Choroid plexus epithelial cell (primary cell): ENCODE measurements at regions not wholly inside any gene's neighbourhood (a gene's known extent, or its start where the extent isn't known, plus 50 kb on each side); places are given as distances from the start of the nearest gene placed in this dataset.

ENCODE experiments used
- DNase-seq: peaks from one replicate; pipeline ENCODE4 v3.0.0-alpha.2; 2010; ENCODE audit warnings: low read depth
- H3K4me3 ChIP-seq: 2 replicates; pipeline ENCODE4 v1.5.1; 2011; ENCODE audit warnings: low read depth, mild to moderate bottlenecking, control low read depth, low read length, moderate library complexity
- CTCF ChIP-seq: conservative IDR thresholded peaks from 2 replicates; pipeline ENCODE4 v1.5.1; 2011; ENCODE audit warnings: low read depth, mild to moderate bottlenecking, control low read depth, inconsistent platforms, low read length, moderate library complexity

- no peak overlapping the region for H3K4me3 ChIP-seq
- TF ChIP-seq CTCF = no peak
- DNase-seq = no peak
These were observed 140.3 kb upstream of the FAM20C start for GRCh38 chr7:52100-52499.

GRCh38 chr7:53531-53930 is 138.8 kb upstream of the FAM20C start:
- no peak for DNase-seq
- H3K4me3 ChIP-seq = no peak overlapping the region
- TF ChIP-seq CTCF = no peak

DNA sequence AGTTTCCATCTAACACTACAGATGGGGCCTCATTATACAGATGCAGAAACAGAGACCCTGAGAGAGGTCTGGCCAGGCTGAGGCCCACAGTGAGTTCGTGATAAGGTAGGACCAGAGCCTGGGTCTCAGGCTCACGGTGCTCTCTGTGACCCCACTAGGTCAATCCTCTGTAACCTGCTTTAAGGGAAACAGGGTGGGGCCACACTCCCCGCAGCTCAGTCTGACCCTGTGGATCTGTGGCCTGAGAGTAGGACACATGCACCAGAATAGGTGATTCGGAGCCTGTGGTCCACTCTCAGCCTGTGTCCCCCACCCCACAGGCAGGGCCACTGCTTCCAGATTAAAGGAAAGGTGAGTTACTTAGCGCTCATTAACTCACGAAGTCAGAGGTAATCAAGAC is 137.8 kb upstream of the FAM20C start:
- DNase-seq = no peak
- no peak overlapping the region for H3K4me3 ChIP-seq
- TF ChIP-seq CTCF = no peak

DNA sequence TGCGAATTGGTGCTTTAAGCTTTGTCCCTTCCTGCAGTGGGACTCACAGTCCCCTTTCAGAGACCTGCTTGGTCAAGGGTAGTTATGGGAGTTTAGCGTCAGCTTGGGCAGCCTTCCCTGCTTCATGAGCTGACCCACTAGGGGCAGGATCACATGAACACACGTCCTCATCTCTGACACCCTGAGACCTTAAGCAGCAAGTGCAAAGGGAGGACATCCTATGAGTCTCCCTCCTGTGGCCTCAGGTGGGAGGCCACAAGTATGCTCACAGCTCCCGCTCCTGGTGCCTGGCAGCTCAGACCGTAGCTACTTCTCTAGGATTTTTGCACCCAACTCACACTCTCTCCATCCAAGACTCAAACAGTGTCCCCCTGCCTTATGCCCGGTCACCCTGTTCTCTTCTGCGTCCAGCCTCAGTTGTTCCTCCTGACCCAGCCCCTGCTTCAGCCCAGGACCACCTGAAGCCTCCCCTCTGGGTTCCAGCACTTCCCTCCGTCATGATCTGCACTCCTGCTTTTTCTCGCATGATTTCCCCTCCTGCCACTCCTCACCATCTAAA is 136.6 kb upstream of the FAM20C start:
- no peak for TF ChIP-seq CTCF
- no peak overlapping the region for H3K4me3 ChIP-seq

GRCh38 chr7:56291-56913 is 136.0 kb upstream of the FAM20C start:
- no peak overlapping the region for H3K4me3 ChIP-seq
- DNase-seq = no peak
- no peak for TF ChIP-seq CTCF

More for the DNA sequence above, 136.6 kb upstream of the FAM20C start:
- DNase-seq = no peak

DNA sequence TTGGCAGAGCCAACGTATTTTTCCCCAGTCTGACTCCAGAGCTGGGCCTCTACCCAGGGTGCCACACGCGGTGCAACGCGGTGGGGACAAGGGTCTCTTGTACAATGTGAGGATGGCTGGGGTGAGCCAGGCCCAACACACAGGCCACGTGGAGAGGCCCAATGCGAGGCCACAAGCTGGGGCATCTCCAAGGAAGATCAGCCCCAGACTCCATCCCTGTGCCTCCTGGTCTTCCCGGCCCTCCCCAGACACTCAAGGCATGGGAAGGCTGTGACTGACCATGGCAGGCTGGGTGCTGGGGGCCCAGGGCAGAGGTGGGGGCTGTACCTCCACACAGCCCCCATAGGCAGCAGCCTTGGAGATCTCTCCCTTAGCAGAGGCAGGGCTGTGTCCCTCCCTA is 135.3 kb upstream of the FAM20C start:
- DNase-seq = no peak
- no peak for TF ChIP-seq CTCF
- no peak overlapping the region for H3K4me3 ChIP-seq
